ENCODE measurements at regions not wholly inside any gene's neighbourhood (a gene's known extent, or its start where the extent isn't known, plus 50 kb on each side); places are given as distances from the start of the nearest gene placed in this dataset.

DNA sequence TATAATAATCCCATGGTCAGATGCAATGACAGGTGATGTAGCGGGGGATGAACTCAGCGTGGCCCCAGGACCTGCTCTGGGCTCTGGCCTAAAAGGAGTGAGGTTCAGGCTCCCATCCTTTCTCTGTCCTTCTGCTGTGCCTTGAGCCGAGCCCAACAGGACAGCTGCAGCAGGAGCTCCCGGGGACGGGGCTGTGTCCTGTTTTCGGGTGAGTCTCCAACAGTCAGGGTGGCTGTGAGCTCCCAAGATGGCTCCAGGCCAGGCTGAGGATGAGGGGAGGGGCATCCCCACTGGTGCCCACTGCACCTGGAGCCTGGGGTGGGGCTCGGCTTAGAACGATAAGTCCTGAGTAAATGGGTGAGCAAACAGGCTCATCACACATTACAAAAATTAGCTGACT is 1385.0 kb downstream of the BRD1 start:
- Histone ChIP-seq H3K27me3 (ENCODE audit: control insufficient read depth, insufficient read depth, low read length) (no peaks in the 10 kb centered on the region), H3K36me3 (ENCODE audit: control insufficient read depth, insufficient read depth, low read length) (no peaks in the 10 kb centered on the region), H3K4me3 (ENCODE audit: low read depth, low read length) (no peak overlapping the region)
- ChIA-PET POLR2A (no interaction called here), CTCF (no interaction called here)
- no peak for DNase-seq (ENCODE audit: low read depth)
- TF ChIP-seq, protein P1, sequence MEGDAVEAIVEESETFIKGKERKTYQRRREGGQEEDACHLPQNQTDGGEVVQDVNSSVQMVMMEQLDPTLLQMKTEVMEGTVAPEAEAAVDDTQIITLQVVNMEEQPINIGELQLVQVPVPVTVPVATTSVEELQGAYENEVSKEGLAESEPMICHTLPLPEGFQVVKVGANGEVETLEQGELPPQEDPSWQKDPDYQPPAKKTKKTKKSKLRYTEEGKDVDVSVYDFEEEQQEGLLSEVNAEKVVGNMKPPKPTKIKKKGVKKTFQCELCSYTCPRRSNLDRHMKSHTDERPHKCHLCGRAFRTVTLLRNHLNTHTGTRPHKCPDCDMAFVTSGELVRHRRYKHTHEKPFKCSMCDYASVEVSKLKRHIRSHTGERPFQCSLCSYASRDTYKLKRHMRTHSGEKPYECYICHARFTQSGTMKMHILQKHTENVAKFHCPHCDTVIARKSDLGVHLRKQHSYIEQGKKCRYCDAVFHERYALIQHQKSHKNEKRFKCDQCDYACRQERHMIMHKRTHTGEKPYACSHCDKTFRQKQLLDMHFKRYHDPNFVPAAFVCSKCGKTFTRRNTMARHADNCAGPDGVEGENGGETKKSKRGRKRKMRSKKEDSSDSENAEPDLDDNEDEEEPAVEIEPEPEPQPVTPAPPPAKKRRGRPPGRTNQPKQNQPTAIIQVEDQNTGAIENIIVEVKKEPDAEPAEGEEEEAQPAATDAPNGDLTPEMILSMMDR (IDR thresholded peaks at IDR 0.05; ENCODE audit: insufficient read depth, low read depth, low read length), result no peak

DNA sequence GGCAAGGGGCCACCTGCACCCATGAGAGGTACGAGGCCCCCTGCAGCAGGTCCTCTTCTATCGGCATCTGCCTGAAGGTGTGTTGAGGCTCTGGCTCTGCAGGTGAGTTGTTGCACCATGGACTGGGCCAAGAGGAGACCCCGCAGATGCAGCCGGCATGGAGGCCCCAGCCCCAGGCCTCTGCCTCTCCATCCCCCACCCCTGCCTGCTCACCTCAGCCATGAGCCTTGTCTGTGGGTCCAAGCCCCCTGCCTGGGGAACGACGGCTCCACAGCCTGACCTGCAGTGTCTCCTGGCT is 1386.2 kb downstream of the BRD1 start:
- H3K27me3 ChIP-seq (ENCODE audit: control insufficient read depth, insufficient read depth, low read length), result no peaks in the 10 kb centered on the region
- ChIA-PET CTCF (no interaction called here), POLR2A (no interaction called here)
- no peak overlapping the region for H3K4me3 ChIP-seq (ENCODE audit: low read depth, low read length)
- no peak for DNase-seq (ENCODE audit: low read depth)
- no peaks in the 10 kb centered on the region for H3K36me3 ChIP-seq (ENCODE audit: control insufficient read depth, insufficient read depth, low read length)
- TF ChIP-seq, protein P1 (IDR thresholded peaks at IDR 0.05; ENCODE audit: insufficient read depth, low read depth, low read length), result no peak

DNA sequence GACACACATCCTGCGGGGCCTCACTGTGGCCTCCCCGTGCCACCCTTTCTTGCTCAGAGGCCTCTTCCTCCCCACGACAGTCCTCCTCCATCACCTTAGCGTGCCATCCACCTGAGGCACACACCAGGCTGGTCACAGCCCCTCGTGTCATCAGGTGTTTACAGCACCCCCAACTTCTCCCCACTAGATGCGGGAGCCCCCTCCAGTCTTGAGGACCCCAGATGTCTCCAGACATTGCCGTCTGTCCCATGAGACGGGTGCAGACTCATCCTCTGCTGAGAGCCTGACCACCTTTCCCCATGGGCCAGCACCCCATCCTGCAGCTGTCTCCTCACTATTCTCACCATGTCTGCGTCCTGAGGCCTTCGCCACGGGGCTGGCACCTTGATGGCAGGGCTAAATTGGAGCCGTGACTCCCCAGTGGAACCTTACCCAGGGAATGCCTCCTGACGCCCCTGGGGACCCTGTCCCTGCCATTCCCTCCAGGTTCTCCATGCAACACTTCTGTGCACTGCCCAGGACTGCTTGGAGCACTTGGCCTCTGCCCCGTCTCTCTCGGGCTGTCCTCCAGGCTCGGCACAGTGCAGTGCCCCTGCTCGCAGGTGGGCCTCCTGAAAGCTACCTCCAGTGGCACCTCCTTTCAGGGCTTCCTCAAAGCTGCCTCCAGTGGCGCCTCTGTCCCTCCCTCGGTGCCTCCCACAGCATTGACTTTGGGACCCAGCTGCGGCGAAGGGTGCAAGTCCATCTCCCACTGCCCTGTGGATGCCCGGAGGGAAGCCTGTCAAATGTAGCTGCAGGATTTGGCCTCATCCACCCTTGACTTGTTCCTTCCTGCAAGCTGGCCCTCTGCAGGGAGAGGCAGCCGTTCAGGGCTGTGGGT is 1386.8 kb downstream of the BRD1 start:
- no peak overlapping the region for H3K4me3 ChIP-seq (ENCODE audit: low read depth, low read length)
- ChIA-PET POLR2A (no interaction called here), CTCF (no interaction called here)
- no peaks in the 10 kb centered on the region for H3K27me3 ChIP-seq (ENCODE audit: control insufficient read depth, insufficient read depth, low read length)
- H3K36me3 ChIP-seq (ENCODE audit: control insufficient read depth, insufficient read depth, low read length), result no peaks in the 10 kb centered on the region
- no peak for DNase-seq (ENCODE audit: low read depth)
- TF ChIP-seq, protein P1 (IDR thresholded peaks at IDR 0.05; ENCODE audit: insufficient read depth, low read depth, low read length), result no peak

DNA sequence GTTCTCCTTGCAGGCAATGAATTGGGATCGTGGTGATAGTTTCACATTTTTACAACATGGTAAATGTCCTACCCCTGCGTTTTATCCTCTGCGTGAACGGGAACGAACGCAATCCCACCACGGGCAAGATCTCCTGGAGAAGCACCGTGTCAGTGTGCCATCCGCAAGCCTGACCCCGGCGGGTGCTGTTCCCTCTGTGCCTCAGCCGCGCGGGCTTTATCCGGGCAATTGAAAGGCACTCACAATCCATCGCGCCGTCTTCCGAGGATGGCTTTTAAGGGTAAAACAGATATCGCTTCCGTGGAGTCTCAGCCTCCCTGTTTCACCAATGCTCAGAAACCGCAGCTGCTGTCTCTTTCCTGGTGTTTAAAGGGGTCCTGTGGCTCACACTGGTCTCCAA is 1387.5 kb downstream of the BRD1 start:
- TF ChIP-seq, protein P1 (IDR thresholded peaks at IDR 0.05; ENCODE audit: insufficient read depth, low read depth, low read length), result no peak
- no peak for DNase-seq (ENCODE audit: low read depth)
- CTCF ChIA-PET, result no interaction called here
- Histone ChIP-seq H3K27me3 (ENCODE audit: control insufficient read depth, insufficient read depth, low read length) (no peaks in the 10 kb centered on the region), H3K4me3 (ENCODE audit: low read depth, low read length) (no peak overlapping the region), H3K36me3 (ENCODE audit: control insufficient read depth, insufficient read depth, low read length) (no peaks in the 10 kb centered on the region)
- POLR2A ChIA-PET, result no interaction called here

DNA sequence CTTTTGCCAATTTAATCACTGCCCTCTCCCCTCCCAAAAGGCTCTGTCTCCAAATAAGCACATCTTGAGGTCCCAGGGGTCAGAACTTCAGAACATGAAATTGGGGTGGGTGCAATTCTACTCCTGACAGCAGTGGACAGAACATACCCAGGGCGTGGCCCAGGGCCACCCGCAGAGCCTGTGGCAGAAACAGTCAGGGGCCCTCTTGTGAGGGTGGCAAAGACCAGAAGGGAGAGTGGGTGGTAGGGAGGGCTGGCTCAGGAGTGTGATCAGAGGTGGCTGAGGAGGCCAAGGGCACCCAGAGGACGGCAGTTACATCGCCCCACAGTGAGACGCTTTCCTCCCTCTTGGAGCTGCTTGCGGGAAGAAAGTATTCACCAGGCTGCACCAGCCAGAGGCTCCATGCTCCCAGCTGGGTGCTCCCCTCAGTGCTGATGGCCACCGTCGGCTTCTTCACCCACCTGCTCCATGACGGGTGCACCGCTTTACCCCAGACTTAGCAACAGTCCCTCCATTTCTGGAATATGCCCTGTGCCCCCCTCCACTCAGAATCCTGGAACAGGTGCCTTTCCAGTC is 1388.0 kb downstream of the BRD1 start:
- no peak for DNase-seq (ENCODE audit: low read depth)
- no peak overlapping the region for H3K4me3 ChIP-seq (ENCODE audit: low read depth, low read length)
- H3K36me3 ChIP-seq (ENCODE audit: control insufficient read depth, insufficient read depth, low read length), result no peaks in the 10 kb centered on the region
- CTCF ChIA-PET, result no interaction called here
- H3K27me3 ChIP-seq (ENCODE audit: control insufficient read depth, insufficient read depth, low read length), result no peaks in the 10 kb centered on the region
- TF ChIP-seq, protein P1 (IDR thresholded peaks at IDR 0.05; ENCODE audit: insufficient read depth, low read depth, low read length), result no peak
- POLR2A ChIA-PET, result no interaction called here

All from BJ (cell line).